IMR-90 (cell line): ENCODE measurements at regions not wholly inside any gene's neighbourhood (a gene's known extent, or its start where the extent isn't known, plus 50 kb on each side); places are given as distances from the start of the nearest gene placed in this dataset.

Experiments
- ATAC-seq: fragments of 200-7000 bp; cut with Tn5 transposase; 2 replicates; pipeline ENCODE4 v1.9.1; 2020; ENCODE audit warnings: low read depth, mild to moderate bottlenecking, moderate library complexity
- BruUV-seq: library from RNA; stranded (reverse); fragments of 400-500 nt; replicated peaks from 2 replicates; lab custom pipeline; 2021; lab: Mats Ljungman, UMichigan
- CTCF ChIA-PET: fragments of 300-600 bp; formaldehyde crosslinking; extraction: SDS; loops from one replicate; lab custom pipeline; 2021; ENCODE audit warnings: antibody characterized with exemption; lab: Yijun Ruan, JAX
- POLR2A ChIA-PET: fragments of 300-600 bp; sonication (Branson Sonifier 250); formaldehyde crosslinking; loops from one replicate; lab custom pipeline; 2022; ENCODE audit warnings: antibody characterized with exemption; ENCODE audit not compliant: unreplicated experiment; lab: Charles Lee
- DNase-seq: peaks from one replicate; pipeline ENCODE4 v3.0.0; 2013
- H2AFZ ChIP-seq: replicated peaks from 2 replicates; pipeline ENCODE3; 2013; ENCODE audit warnings: low read length, mild to moderate bottlenecking; ENCODE audit not compliant: poor library complexity
- H2AK5ac ChIP-seq: 2 replicates; pipeline ENCODE4 v1.6.1; 2013; ENCODE audit warnings: low read depth, low read length, inconsistent platforms
- H2AK9ac ChIP-seq: replicated peaks from 2 replicates; pipeline ENCODE3; 2013; ENCODE audit warnings: mild to moderate bottlenecking, low read depth, low read length, moderate library complexity; ENCODE audit not compliant: poor library complexity
- H2BK120ac ChIP-seq: 2 replicates; pipeline ENCODE4 v1.6.1; 2013; ENCODE audit warnings: low read depth, low read length, inconsistent platforms
- H2BK15ac ChIP-seq: 3 replicates; pipeline ENCODE4 v1.6.1; 2013; ENCODE audit warnings: low read depth, low read length, inconsistent platforms
- H2BK20ac ChIP-seq: 2 replicates; pipeline ENCODE4 v1.6.1; 2013; ENCODE audit warnings: low read depth, mild to moderate bottlenecking, inconsistent platforms, low read length, moderate library complexity
- H2BK5ac ChIP-seq: 2 replicates; pipeline ENCODE4 v1.6.1; 2013; ENCODE audit warnings: mild to moderate bottlenecking, low read depth, low read length, inconsistent platforms; ENCODE audit not compliant: poor library complexity, severe bottlenecking
- H3K14ac ChIP-seq: replicated peaks from 2 replicates; pipeline ENCODE4 v1.6.1; 2013; ENCODE audit warnings: low read depth, low read length, inconsistent platforms
- H3K18ac ChIP-seq: 2 replicates; pipeline ENCODE4 v1.6.1; 2013; ENCODE audit warnings: low read depth, low read length, control low read depth
- H3K23ac ChIP-seq: 2 replicates; pipeline ENCODE4 v1.6.1; 2013; ENCODE audit warnings: low read depth, low read length, inconsistent platforms
- H3K27ac ChIP-seq: 2 replicates; pipeline ENCODE4 v1.5.1; 2013; ENCODE audit warnings: mild to moderate bottlenecking, control low read depth, low read length; ENCODE audit not compliant: insufficient read depth
- H3K27me3 ChIP-seq: 2 replicates; pipeline ENCODE4 v1.6.1; 2013; ENCODE audit warnings: low read length; ENCODE audit not compliant: control insufficient read depth, insufficient read depth
- H3K36me3 ChIP-seq: 2 replicates; pipeline ENCODE4 v1.6.1; 2013; ENCODE audit warnings: low read length, mixed read lengths; ENCODE audit not compliant: control insufficient read depth, insufficient read depth
- H3K4ac ChIP-seq: 2 replicates; pipeline ENCODE4 v1.6.1; 2013; ENCODE audit warnings: low read depth, low read length, inconsistent platforms
- H3K4me1 ChIP-seq: 2 replicates; pipeline ENCODE4 v1.6.1; 2013; ENCODE audit warnings: low read length, mixed read lengths; ENCODE audit not compliant: control insufficient read depth, insufficient read depth
- H3K4me2 ChIP-seq: 2 replicates; pipeline ENCODE4 v1.6.1; 2013; ENCODE audit warnings: low read depth, mild to moderate bottlenecking, control low read depth, low read length, moderate library complexity
- H3K4me3 ChIP-seq: 2 replicates; pipeline ENCODE4 v1.5.1; 2013; ENCODE audit warnings: low read depth, mild to moderate bottlenecking, control low read depth, low read length, moderate library complexity; ENCODE audit not compliant: insufficient read depth
- H3K56ac ChIP-seq: 2 replicates; pipeline ENCODE4 v1.6.1; 2013; ENCODE audit warnings: low read length, inconsistent platforms; ENCODE audit not compliant: insufficient read depth; ENCODE audit errors: extremely low read depth
- H3K79me1 ChIP-seq, 2 experiments: 2 replicates each; pipeline ENCODE4 v1.6.1; 2013; ENCODE audit warnings: low read length in 2 of 2, inconsistent platforms in 1 of 2, low read depth in 1 of 2
- H3K9ac ChIP-seq: 2 replicates; pipeline ENCODE4 v1.6.1; 2013; ENCODE audit warnings: low read depth, low read length, control low read depth
- H3K9me1 ChIP-seq: 2 replicates; pipeline ENCODE4 v1.6.1; 2013; ENCODE audit warnings: low read length, inconsistent platforms; ENCODE audit not compliant: insufficient read depth
- H3K9me3 ChIP-seq: 2 replicates; pipeline ENCODE4 v1.6.1; 2013; ENCODE audit warnings: low read length; ENCODE audit not compliant: control insufficient read depth, insufficient read depth
- H4K20me1 ChIP-seq: 2 replicates; pipeline ENCODE4 v1.6.1; 2013; ENCODE audit warnings: low read length, inconsistent platforms; ENCODE audit not compliant: insufficient read depth
- H4K5ac ChIP-seq: 2 replicates; pipeline ENCODE4 v1.6.1; 2013; ENCODE audit warnings: mild to moderate bottlenecking, low read depth, low read length, control low read depth
- H4K8ac ChIP-seq, 2 experiments: 2 replicates each; pipeline ENCODE4 v1.6.1; 2013; ENCODE audit warnings: low read depth in 2 of 2, low read length in 2 of 2, control low read depth in 1 of 2, inconsistent platforms in 1 of 2
- H4K91ac ChIP-seq: 2 replicates; pipeline ENCODE4 v1.6.1; 2013; ENCODE audit warnings: low read depth, low read length, inconsistent platforms; ENCODE audit not compliant: insufficient read depth
- BHLHE40 ChIP-seq: fragments of 150-350 bp; IDR thresholded peaks from 2 replicates; pipeline ENCODE4 v1.6.1; 2016; ENCODE audit warnings: mild to moderate bottlenecking, low read depth, low read length
- CEBPB ChIP-seq: IDR thresholded peaks from 2 replicates; pipeline ENCODE4 v1.6.1; 2012; ENCODE audit warnings: low read depth, low read length, improper control_type of control experiment
- CHD1 ChIP-seq: IDR thresholded peaks from 2 replicates; pipeline ENCODE4 v1.6.1; 2012; ENCODE audit warnings: low read depth, low read length, improper control_type of control experiment
- CTCF ChIP-seq: conservative IDR thresholded peaks from 2 replicates; pipeline ENCODE4 v1.5.1; 2012; ENCODE audit warnings: mild to moderate bottlenecking, low read depth, low read length, improper control_type of control experiment
- ELK1 ChIP-seq: fragments of 150-350 bp; IDR thresholded peaks from 2 replicates; pipeline ENCODE4 v1.6.1; 2016; ENCODE audit warnings: low read depth, mild to moderate bottlenecking, low read length, moderate library complexity, borderline replicate concordance
- FOS ChIP-seq: fragments of 150-350 bp; IDR thresholded peaks from 2 replicates; pipeline ENCODE4 v1.6.1; 2016; ENCODE audit warnings: low read depth, low read length
- MAZ ChIP-seq: IDR thresholded peaks from 2 replicates; pipeline ENCODE4 v1.6.1; 2012; ENCODE audit warnings: low read depth, mild to moderate bottlenecking, low read length, improper control_type of control experiment, moderate library complexity, borderline replicate concordance
- MXI1 ChIP-seq: IDR thresholded peaks from 2 replicates; pipeline ENCODE4 v1.6.1; 2012; ENCODE audit warnings: low read depth, mild to moderate bottlenecking, low read length, moderate library complexity, borderline replicate concordance
- NFE2L2 ChIP-seq: fragments of 150-350 bp; IDR thresholded peaks from 2 replicates; pipeline ENCODE4 v1.6.1; 2016; ENCODE audit warnings: low read depth, mild to moderate bottlenecking, low read length
- POLR2A ChIP-seq: IDR thresholded peaks from 2 replicates; pipeline ENCODE4 v1.6.1; 2012; ENCODE audit warnings: mild to moderate bottlenecking, low read depth, low read length
- RAD21 ChIP-seq: IDR thresholded peaks from 2 replicates; pipeline ENCODE4 v1.6.1; 2012; ENCODE audit warnings: low read length, improper control_type of control experiment
- SMC3 ChIP-seq: fragments of 150-350 bp; IDR thresholded peaks from 2 replicates; pipeline ENCODE4 v1.6.1; 2016; ENCODE audit warnings: low read depth, mild to moderate bottlenecking, antibody characterized with exemption, low read length, moderate library complexity
- USF2 ChIP-seq: fragments of 150-350 bp; IDR thresholded peaks from 2 replicates; pipeline ENCODE4 v1.6.1; 2017; ENCODE audit warnings: mild to moderate bottlenecking, antibody characterized with exemption, low read length, low read depth
- WGBS, 2 experiments: methylation state at CpG; one replicate each; pipeline versions ENCODE4 v1.1.5 to v1.1.7; 2013; ENCODE audit warnings: missing lambda C conversion rate in 2 of 2; ENCODE audit not compliant: insufficient read length in 1 of 2; ENCODE audit errors: extremely low coverage in 2 of 2; 5-methylcytosine and 5-hydroxymethylcytosine counted together
- dilution Hi-C: fragments of 300-500 bp; cut with HindIII; formaldehyde crosslinking; loops from one replicate; pipeline ENCODE4 v1.14.3; 2018; ENCODE audit warnings: low sequenced_read_pairs; ENCODE audit not compliant: unreplicated experiment
- in situ Hi-C: fragments of 300-500 bp; cut with MboI; formaldehyde crosslinking; loops from 3 replicates; pipeline ENCODE4 v1.14.3; 2019; ENCODE audit warnings: low sequenced_read_pairs, inconsistent platforms, mixed read lengths
- intact Hi-C: fragments of 100-400 bp; cut with micrococcal nuclease; formaldehyde crosslinking; loops from 2 replicates; pipeline ENCODE4 v1.10.0; 2022

- in situ Hi-C loops (no loop called here), dilution Hi-C loops (no loop called here), intact Hi-C loops (no loop called here)
- no peak overlapping the region for H3K18ac ChIP-seq
- no peaks in the 10 kb centered on the region for H3K27me3 ChIP-seq
- H3K4ac ChIP-seq: no peak overlapping the region
- no peaks in the 10 kb centered on the region for H3K9me1 ChIP-seq
- no peaks in the 10 kb centered on the region for H3K4me1 ChIP-seq
- no peak overlapping the region for H3K14ac ChIP-seq
- H2BK20ac ChIP-seq: no peak overlapping the region
- H3K4me2 ChIP-seq: no peak overlapping the region
- no peak overlapping the region for H3K9ac ChIP-seq
- no peak overlapping the region for H2AFZ ChIP-seq
- TF ChIP-seq POLR2A: no peak
- no peak for TF ChIP-seq MXI1
- no peak for TF ChIP-seq RAD21
- TF ChIP-seq SMC3: no peak
- TF ChIP-seq CEBPB: no peak
- no peak for TF ChIP-seq MAZ
- TF ChIP-seq CTCF: no peak
- TF ChIP-seq NFE2L2: no peak
- no peak for TF ChIP-seq USF2
- no peak for TF ChIP-seq BHLHE40
- no peak for TF ChIP-seq FOS
- no peak for TF ChIP-seq CHD1
- no peak for TF ChIP-seq ELK1
- no peak overlapping the region for H2BK15ac ChIP-seq
- no peak overlapping the region for H2AK9ac ChIP-seq
- POLR2A ChIA-PET: no interaction called here
- CTCF ChIA-PET: no interaction called here
- no peak overlapping the region for H3K4me3 ChIP-seq
- ATAC-seq (no peak), DNase-seq (no peak)
- H2BK5ac ChIP-seq: no peak overlapping the region
- H2BK120ac ChIP-seq: no peak overlapping the region
- H3K79me1 ChIP-seq: no peaks in the 10 kb centered on the region
- H4K91ac ChIP-seq: no peak overlapping the region
- BruUV-seq: no TSS peak
- no peak overlapping the region for H3K23ac ChIP-seq
- H2AK5ac ChIP-seq: no peak overlapping the region
- no peaks in the 10 kb centered on the region for H3K36me3 ChIP-seq
- peaks cover 16% of the 10 kb centered on the region for H3K9me3 ChIP-seq
- H4K20me1 ChIP-seq: no peaks in the 10 kb centered on the region
- H3K27ac ChIP-seq: no peak overlapping the region
- WGBS, 2 experiments: 63% methylated on average over 6 of the region's 20 CpGs; no CpG with 5 or more reads in 1 of the 2 experiments
- H3K56ac ChIP-seq: no peak overlapping the region
- H4K8ac ChIP-seq: no peak overlapping the region
- no peak overlapping the region for H4K5ac ChIP-seq
Observed at GRCh38 chr2:129708221-129708967, 271.1 kb upstream of the RAB6C start.
